Panc1 (cell line): ENCODE measurements at regions not wholly inside any gene's neighbourhood (a gene's known extent, or its start where the extent isn't known, plus 50 kb on each side); places are given as distances from the start of the nearest gene placed in this dataset.

Source experiments
- ATAC-seq: fragments of 200-7000 bp; cut with Tn5 transposase; 2 replicates; pipeline ENCODE4 v1.9.1; 2020; ENCODE audit warnings: mild to moderate bottlenecking, moderate library complexity
- BruUV-seq: library from RNA; stranded (reverse); fragments of 400-500 nt; replicated peaks from 2 replicates; lab custom pipeline; 2021; lab: Mats Ljungman, UMichigan
- CTCF ChIA-PET: fragments of 300-600 bp; sonication (Branson Sonifier 250); formaldehyde crosslinking; loops from one replicate; lab custom pipeline; 2022; ENCODE audit warnings: antibody characterized with exemption; lab: Charles Lee
- POLR2A ChIA-PET: fragments of 300-600 bp; sonication (Branson Sonifier 250); formaldehyde crosslinking; loops from one replicate; lab custom pipeline; 2022; ENCODE audit warnings: antibody characterized with exemption; lab: Charles Lee
- DNase-seq: peaks from one replicate; pipeline ENCODE4 v3.0.0-alpha.2; 2010; ENCODE audit warnings: low read depth, low spot score
- H3K27ac ChIP-seq: 2 replicates; pipeline ENCODE4 v1.5.1; 2011; ENCODE audit warnings: mild to moderate bottlenecking, low read length, inconsistent platforms
- H3K27me3 ChIP-seq: fragments of 200-500 bp; sonication (Bioruptor generic); 2 replicates; pipeline ENCODE4 v1.6.0; 2014; ENCODE audit warnings: low read length, inconsistent platforms; ENCODE audit not compliant: control insufficient read depth, insufficient read depth
- H3K36me3 ChIP-seq: fragments of 200-500 bp; sonication (Bioruptor generic); 2 replicates; pipeline ENCODE4 v1.5.1; 2014; ENCODE audit warnings: inconsistent platforms, mild to moderate bottlenecking, low read length, moderate library complexity; ENCODE audit not compliant: control insufficient read depth, insufficient read depth
- H3K4me1 ChIP-seq: 2 replicates; pipeline ENCODE4 v1.5.1; 2011; ENCODE audit warnings: inconsistent platforms, mild to moderate bottlenecking, low read length, moderate library complexity; ENCODE audit not compliant: control insufficient read depth, insufficient read depth
- H3K4me3 ChIP-seq, 2 experiments: 2 replicates each; pipeline ENCODE4 v1.5.1; 2011 to 2012; ENCODE audit warnings: low read depth in 2 of 2, low read length in 2 of 2, mild to moderate bottlenecking in 2 of 2, inconsistent platforms in 1 of 2, moderate library complexity in 1 of 2
- H3K9me3 ChIP-seq: fragments of 200-500 bp; sonication (Bioruptor generic); 2 replicates; pipeline ENCODE4 v1.5.1; 2014; ENCODE audit warnings: low read depth, mild to moderate bottlenecking, inconsistent platforms, low read length, moderate library complexity; ENCODE audit not compliant: control insufficient read depth, insufficient read depth
- CTCF ChIP-seq: fragments of 450-650 bp; IDR thresholded peaks from 2 replicates; pipeline ENCODE4 v1.5.1; 2017; ENCODE audit warnings: mild to moderate bottlenecking
- POLR2AphosphoS5 ChIP-seq: IDR thresholded peaks from 2 replicates; pipeline ENCODE4 v1.6.1; 2012; ENCODE audit warnings: mild to moderate bottlenecking, low read depth, low read length, moderate library complexity
- REST ChIP-seq, 2 experiments: IDR thresholded peaks; 2 replicates each; pipeline ENCODE4 v1.6.1; 2011 to 2012; ENCODE audit warnings: low read depth in 2 of 2, control low read depth in 1 of 2, low read length in 1 of 2, mild to moderate bottlenecking in 1 of 2, moderate library complexity in 1 of 2; ENCODE audit not compliant: insufficient read depth in 1 of 2
- SIN3A ChIP-seq: IDR thresholded peaks from 2 replicates; pipeline ENCODE4 v1.6.1; 2012; ENCODE audit warnings: low read depth, mild to moderate bottlenecking, low read length, moderate library complexity, borderline replicate concordance; ENCODE audit not compliant: insufficient read depth
- TCF7L2 ChIP-seq: IDR thresholded peaks from 2 replicates; pipeline ENCODE4 v1.6.1; 2011; ENCODE audit warnings: mild to moderate bottlenecking, low read depth, low read length, inconsistent platforms
- in situ Hi-C: cut with HindIII; loops from 2 replicates; pipeline ENCODE4 v1.10.0; 2016; ENCODE audit warnings: low sequenced_read_pairs, low pct_unique_long_range_greater_than_20kb
- intact Hi-C: fragments of 100-400 bp; cut with micrococcal nuclease; formaldehyde crosslinking; loops from one replicate; pipeline ENCODE4 v1.10.0; 2022; ENCODE audit not compliant: unreplicated experiment

GRCh38 chr2:129912871-129913694, 66.4 kb upstream of the RAB6C start:
- BruUV-seq = no TSS peak
- Histone ChIP-seq H3K4me3 (no peak overlapping the region), H3K27ac (no peak overlapping the region), H3K9me3 (peaks cover 2% of the 10 kb centered on the region; the same call in 1 of the 2 replicates), H3K27me3 (no peaks in the 10 kb centered on the region), H3K36me3 (no peaks in the 10 kb centered on the region), H3K4me1 (no peaks in the 10 kb centered on the region)
- TF ChIP-seq POLR2AphosphoS5 (no peak), CTCF (no peak), TCF7L2 (no peak), SIN3A (no peak), REST (IDR thresholded peaks at IDR 0.05; ENCODE audit: insufficient read depth in 1 of 2, low read depth in 2 of 2, low read length in 1 of 2) (no peak)
- in situ Hi-C loops = no loop called here
- no peak for ATAC-seq
- CTCF ChIA-PET = no interaction called here
- intact Hi-C loops = no loop called here
- POLR2A ChIA-PET = no interaction called here
- no peak for DNase-seq

- intact Hi-C loops = no loop called here
- in situ Hi-C loops = no loop called here
- BruUV-seq = no TSS peak
- ChIA-PET POLR2A (no interaction called here), CTCF (no interaction called here)
- ATAC-seq (no peak), DNase-seq (no peak)
- TF ChIP-seq TCF7L2 (no peak), SIN3A (no peak)
- Histone ChIP-seq H3K27me3 (no peaks in the 10 kb centered on the region), H3K9me3 (peaks cover 6% of the 10 kb centered on the region; the same call in 1 of the 2 replicates), H3K4me3 (no peak overlapping the region), H3K4me1 (no peaks in the 10 kb centered on the region), H3K27ac (no peak overlapping the region), H3K36me3 (no peaks in the 10 kb centered on the region)
Observed at GRCh38 chr2:129913695-129914495, 65.6 kb upstream of the RAB6C start.
